Endothelial cell of umbilical vein (primary cell): ENCODE measurements at regions not wholly inside any gene's neighbourhood (a gene's known extent, or its start where the extent isn't known, plus 50 kb on each side); places are given as distances from the start of the nearest gene placed in this dataset.

Source experiments
- BruUV-seq: library from RNA; stranded (reverse); fragments of 400-500 nt; replicated peaks from 2 replicates; lab custom pipeline; 2021; lab: Mats Ljungman, UMichigan
- CTCF ChIA-PET: fragments of 300-600, 350-600 bp; sonication (Branson Sonifier 250); formaldehyde crosslinking; loops from one replicate; lab custom pipeline; 2021; ENCODE audit warnings: antibody characterized with exemption, inconsistent platforms; lab: Charles Lee
- POLR2A ChIA-PET: fragments of 300-600, 350-600 bp; sonication (Branson Sonifier 250); formaldehyde crosslinking; loops from one replicate; lab custom pipeline; 2021; ENCODE audit warnings: antibody characterized with exemption, inconsistent platforms; lab: Charles Lee
- DNase-seq: peaks from one replicate; pipeline ENCODE4 v3.0.0-alpha.2; 2011; ENCODE audit warnings: low read depth, low spot score
- FAIRE-seq: peaks from 2 replicates; lab custom pipeline; 2011; peaks lifted over from hg19 to GRCh38; lab: Jason Lieb, UNC
- H2AFZ ChIP-seq: 2 replicates; pipeline ENCODE4 v1.6.0; 2012; ENCODE audit warnings: low read depth, low read length, control low read depth, inconsistent platforms
- H3K27ac ChIP-seq: 2 replicates; pipeline ENCODE4 v1.5.1; 2011; ENCODE audit warnings: low read depth, mild to moderate bottlenecking, control low read depth, low read length, moderate library complexity; ENCODE audit not compliant: insufficient read depth
- H3K27me3 ChIP-seq, 2 experiments: 2 replicates each; pipeline versions ENCODE4 v1.6.0 to v1.6.1; 2011; ENCODE audit warnings: low read length in 2 of 2, mixed read lengths in 1 of 2; ENCODE audit not compliant: control insufficient read depth in 2 of 2, insufficient read depth in 2 of 2
- H3K36me3 ChIP-seq, 2 experiments: 2 replicates in 1 of 2; 3 replicates in 1 of 2; pipeline ENCODE4 v1.5.1; 2011; ENCODE audit warnings: low read length in 2 of 2, mild to moderate bottlenecking in 1 of 2, moderate library complexity in 1 of 2; ENCODE audit not compliant: control insufficient read depth in 2 of 2, insufficient read depth in 2 of 2; ENCODE audit errors: extremely low read depth in 1 of 2
- H3K4me1 ChIP-seq: 3 replicates; pipeline ENCODE4 v1.5.1; 2011; ENCODE audit warnings: mild to moderate bottlenecking, low read length; ENCODE audit not compliant: control insufficient read depth, insufficient read depth; ENCODE audit errors: extremely low read depth
- H3K4me2 ChIP-seq: 2 replicates; pipeline ENCODE4 v1.6.1; 2011; ENCODE audit warnings: low read length, control low read depth, mixed read lengths; ENCODE audit not compliant: insufficient read depth
- H3K4me3 ChIP-seq, 3 experiments: fragments of 200-600 bp in 1 of 3; sonication (generic), shearing (Covaris generic) in 1 of 3; replicated peaks in 1 of 3; 2 replicates each; pipeline ENCODE4 v1.5.1; 2011 to 2016; ENCODE audit warnings: control low read depth in 3 of 3, low read length in 3 of 3, mild to moderate bottlenecking in 2 of 3, inconsistent platforms in 1 of 3, low read depth in 1 of 3, moderate library complexity in 1 of 3; ENCODE audit not compliant: insufficient read depth in 1 of 3
- H3K79me2 ChIP-seq: 2 replicates; pipeline ENCODE4 v1.6.0; 2012; ENCODE audit warnings: low read length, inconsistent platforms; ENCODE audit not compliant: control insufficient read depth, insufficient read depth
- H3K9ac ChIP-seq: replicated peaks from 2 replicates; pipeline ENCODE3; 2011; ENCODE audit warnings: low read length, control low read depth; ENCODE audit not compliant: insufficient read depth; ENCODE audit errors: extremely low read depth
- H3K9me1 ChIP-seq: replicated peaks from 3 replicates; pipeline ENCODE4 v1.6.0; 2011; ENCODE audit warnings: mild to moderate bottlenecking, low read length; ENCODE audit not compliant: control insufficient read depth, insufficient read depth; ENCODE audit errors: extremely low read depth
- H3K9me3 ChIP-seq: replicated peaks from 2 replicates; pipeline ENCODE4 v1.5.1; 2012; ENCODE audit warnings: low read length, inconsistent platforms; ENCODE audit not compliant: control insufficient read depth, insufficient read depth
- H4K20me1 ChIP-seq: replicated peaks from 2 replicates; pipeline ENCODE3; 2011; ENCODE audit warnings: mild to moderate bottlenecking, low read length; ENCODE audit not compliant: control insufficient read depth, insufficient read depth; ENCODE audit errors: extremely low read depth
- CTCF ChIP-seq, 2 donors: IDR thresholded peaks; 1 replicate in 1 of 2; 2 replicates in 1 of 2; pipeline ENCODE4 v1.5.1; 2011; ENCODE audit warnings: low read length in 2 of 2, mild to moderate bottlenecking in 2 of 2, moderate library complexity in 2 of 2, control low read depth in 1 of 2, inconsistent platforms in 1 of 2, low read depth in 1 of 2; ENCODE audit not compliant: insufficient read depth in 1 of 2; ENCODE audit errors: extremely low read depth in 1 of 2
- EZH2 ChIP-seq: IDR thresholded peaks from 2 replicates; pipeline ENCODE4 v1.6.1; 2012; ENCODE audit warnings: borderline replicate concordance, low read depth, mild to moderate bottlenecking, moderate library complexity, low read length, inconsistent platforms; ENCODE audit not compliant: severe bottlenecking
- FOS ChIP-seq: IDR thresholded peaks from 2 replicates; pipeline ENCODE4 v1.6.1; 2011; ENCODE audit warnings: mild to moderate bottlenecking, low read length, moderate library complexity, borderline replicate concordance; ENCODE audit not compliant: insufficient read depth
- GATA2 ChIP-seq: IDR thresholded peaks from 2 replicates; pipeline ENCODE4 v1.7.0; 2011; ENCODE audit warnings: low read depth, mild to moderate bottlenecking, moderate library complexity, mixed read lengths, low read length; ENCODE audit not compliant: insufficient read length, insufficient read depth
- JUN ChIP-seq: IDR thresholded peaks from 2 replicates; pipeline ENCODE4 v1.6.1; 2011; ENCODE audit warnings: borderline replicate concordance, low read depth; ENCODE audit not compliant: insufficient read length, insufficient read depth
- MAX ChIP-seq: IDR thresholded peaks from 2 replicates; pipeline ENCODE4 v1.6.1; 2011; ENCODE audit not compliant: insufficient read depth, insufficient read length
- MYC ChIP-seq: IDR thresholded peaks from one replicate; pipeline ENCODE4 v1.6.1; 2011; ENCODE audit warnings: mild to moderate bottlenecking, low read depth, low read length
- POLR2A ChIP-seq: IDR thresholded peaks from 2 replicates; pipeline ENCODE4 v1.6.1; 2012; ENCODE audit warnings: low read depth, mild to moderate bottlenecking, control low read depth, low read length
- POLR2AphosphoS5 ChIP-seq: IDR thresholded peaks from 2 replicates; pipeline ENCODE4 v1.6.1; 2012; ENCODE audit warnings: low read depth, mild to moderate bottlenecking, control low read depth, low read length, moderate library complexity; ENCODE audit not compliant: insufficient read depth
- dilution Hi-C: fragments of 300-500 bp; cut with MboI; formaldehyde crosslinking; loops from one replicate; pipeline ENCODE4 v1.15.0; 2019; ENCODE audit warnings: low sequenced_read_pairs; ENCODE audit not compliant: extremely low pct_ligation_motif_present
- intact Hi-C: fragments of 100-400 bp; cut with micrococcal nuclease; formaldehyde crosslinking; loops from one replicate; pipeline ENCODE4 v1.10.0; 2022

DNA sequence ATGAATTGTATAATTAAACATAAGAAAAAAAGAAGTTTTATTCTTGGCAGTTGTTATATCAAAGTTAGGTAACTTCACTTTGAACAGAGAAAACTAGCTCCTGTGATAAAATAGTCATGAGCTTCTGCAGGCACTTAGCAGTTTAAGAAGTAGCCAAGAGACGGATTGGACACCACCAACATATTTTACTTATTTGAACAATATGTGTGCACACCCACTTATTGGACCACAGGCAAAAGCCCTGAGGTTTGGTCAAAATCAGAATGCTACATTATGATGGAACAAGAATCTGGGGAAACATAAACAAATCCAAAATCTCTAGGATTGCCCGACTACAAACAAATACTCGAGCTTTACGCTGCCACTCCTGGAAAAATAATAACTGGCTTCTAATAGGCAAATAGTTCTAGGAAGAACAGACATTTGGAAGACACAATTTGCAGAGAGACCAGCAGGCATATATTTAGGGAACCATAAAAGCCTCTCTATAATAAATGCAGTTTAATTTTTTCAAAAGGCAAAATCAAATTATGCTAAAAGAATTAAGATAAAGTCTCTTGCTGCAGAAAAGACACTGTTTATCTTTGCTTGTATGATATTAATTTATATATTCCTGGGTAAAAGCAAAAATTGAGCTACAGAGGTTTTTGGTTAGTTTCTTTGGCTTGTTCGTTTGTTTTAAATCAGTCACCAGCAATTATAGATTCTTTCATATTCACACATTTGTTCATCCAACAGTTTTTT is 117.9 kb downstream of the CDC42EP3 start:
- dilution Hi-C loops: no loop called here
- no peak for FAIRE-seq

More for the DNA sequence above, 117.9 kb downstream of the CDC42EP3 start:
- Histone ChIP-seq H3K9ac (no peak overlapping the region), H3K4me1 (no peaks in the 10 kb centered on the region), H2AFZ (no peak overlapping the region), H3K4me3 (no peak overlapping the region), H3K79me2 (no peaks in the 10 kb centered on the region), H3K9me3 (no peaks in the 10 kb centered on the region), H3K9me1 (no peaks in the 10 kb centered on the region), H3K4me2 (no peak overlapping the region), H4K20me1 (no peaks in the 10 kb centered on the region), H3K36me3 (no peaks in the 10 kb centered on the region), H3K27me3 (no peaks in the 10 kb centered on the region), H3K27ac (no peak overlapping the region)
- CTCF ChIA-PET: interaction anchor here (1.5 kb wide), 1 partner anchor 324 kb away, joined by 6 read pairs; no protein-coding TSS in a partner anchor
- DNase-seq: no peak
- intact Hi-C loops: no loop called here
- POLR2A ChIA-PET: no interaction called here
- no peak for TF ChIP-seq MAX
- no peak for TF ChIP-seq POLR2A
- TF ChIP-seq FOS: no peak
- TF ChIP-seq GATA2: no peak
- no peak for TF ChIP-seq MYC
- TF ChIP-seq POLR2AphosphoS5: no peak
- no peak for TF ChIP-seq CTCF (IDR thresholded peaks at IDR 0.05; ENCODE audit: extremely low read depth in 1 of 2, insufficient read depth in 1 of 2, low read depth in 1 of 2, low read length in 2 of 2)
- TF ChIP-seq JUN: no peak
- TF ChIP-seq EZH2: no peak
- BruUV-seq: no TSS peak
